Effector memory CD4-positive, alpha-beta T cell (primary cell): ENCODE measurements at regions not wholly inside any gene's neighbourhood (a gene's known extent, or its start where the extent isn't known, plus 50 kb on each side); places are given as distances from the start of the nearest gene placed in this dataset.

ENCODE experiments used
- DNase-seq, 3 donors: peaks; one replicate each; pipeline ENCODE4 v3.0.0-alpha.2; 2020
- H3K27ac ChIP-seq: 2 replicates; pipeline ENCODE4 v1.7.0; 2013; ENCODE audit warnings: mild to moderate bottlenecking, low read length, moderate library complexity; ENCODE audit not compliant: insufficient read depth, poor library complexity, severe bottlenecking
- H3K27me3 ChIP-seq: replicated peaks from 2 replicates; pipeline ENCODE4 v1.7.0; 2013; ENCODE audit warnings: mild to moderate bottlenecking, low read length; ENCODE audit not compliant: insufficient read depth, control insufficient read depth, poor library complexity, severe bottlenecking
- H3K36me3 ChIP-seq: 2 replicates; pipeline ENCODE4 v1.7.0; 2013; ENCODE audit warnings: mild to moderate bottlenecking, low read length, moderate library complexity; ENCODE audit not compliant: control insufficient read depth, insufficient read depth
- H3K4me1 ChIP-seq: 2 replicates; pipeline ENCODE4 v1.7.0; 2013; ENCODE audit warnings: low read length, mild to moderate bottlenecking; ENCODE audit not compliant: control insufficient read depth, insufficient read depth, poor library complexity, severe bottlenecking
- H3K4me3 ChIP-seq: 2 replicates; pipeline ENCODE4 v1.7.0; 2013; ENCODE audit warnings: low read length, low read depth, mild to moderate bottlenecking; ENCODE audit not compliant: insufficient read depth, poor library complexity, severe bottlenecking
- H3K9me3 ChIP-seq: 2 replicates; pipeline ENCODE4 v1.7.0; 2013; ENCODE audit warnings: mild to moderate bottlenecking, low read length, moderate library complexity; ENCODE audit not compliant: control insufficient read depth

DNA sequence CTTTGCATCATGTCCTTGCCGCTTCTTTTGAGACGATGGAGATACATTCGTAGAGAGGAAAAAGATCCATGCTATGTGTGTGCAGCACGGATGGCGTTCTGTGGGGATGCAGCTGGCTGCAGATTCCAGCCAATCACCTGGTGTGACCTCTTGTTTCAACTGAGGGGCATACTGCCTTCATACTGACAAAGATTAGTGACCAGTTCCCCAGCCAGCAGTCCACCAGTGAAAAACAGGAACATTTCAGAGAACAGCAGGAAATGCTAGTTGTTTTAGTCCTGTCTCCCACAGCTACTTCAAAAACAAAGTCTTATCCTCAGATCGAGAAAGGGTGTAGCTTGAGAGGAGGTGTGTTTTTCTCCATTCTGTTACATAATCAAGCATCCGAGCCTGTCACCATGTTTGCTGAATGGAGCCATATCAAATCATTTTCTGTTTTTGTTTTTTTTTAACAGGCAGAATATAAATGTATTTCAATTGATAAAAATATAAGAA, 255.7 kb upstream of the FMN2 start:
- no peaks in the 10 kb centered on the region for H3K9me3 ChIP-seq
- no peaks in the 10 kb centered on the region for H3K36me3 ChIP-seq
- no peak for DNase-seq
- H3K27me3 ChIP-seq: no peaks in the 10 kb centered on the region
- no peak overlapping the region for H3K4me3 ChIP-seq
- H3K4me1 ChIP-seq: no peaks in the 10 kb centered on the region
- no peak overlapping the region for H3K27ac ChIP-seq

DNA sequence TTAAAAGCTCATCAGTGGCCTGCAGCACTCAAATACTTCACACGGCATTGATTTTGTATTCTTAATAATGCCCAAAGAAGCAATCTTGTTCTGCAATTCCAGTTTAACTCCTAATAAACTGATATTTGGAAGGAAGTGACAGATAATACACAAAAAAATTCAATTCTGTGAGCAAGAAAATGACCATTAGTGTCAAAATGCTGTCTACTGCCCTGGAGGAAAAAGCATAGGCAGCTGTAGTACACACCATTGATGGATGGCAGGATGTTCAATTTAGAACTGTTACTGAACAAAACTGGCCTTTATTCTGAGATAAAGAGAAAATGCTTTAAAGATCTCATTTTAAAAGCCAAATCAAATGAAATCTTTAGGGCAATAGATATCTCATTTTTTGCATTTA, 251.3 kb upstream of the FMN2 start:
- no peak overlapping the region for H3K4me3 ChIP-seq
- no peak for DNase-seq
- H3K36me3 ChIP-seq: no peaks in the 10 kb centered on the region
- H3K27me3 ChIP-seq: no peaks in the 10 kb centered on the region
- no peaks in the 10 kb centered on the region for H3K9me3 ChIP-seq
- no peaks in the 10 kb centered on the region for H3K4me1 ChIP-seq
- no peak overlapping the region for H3K27ac ChIP-seq

DNA sequence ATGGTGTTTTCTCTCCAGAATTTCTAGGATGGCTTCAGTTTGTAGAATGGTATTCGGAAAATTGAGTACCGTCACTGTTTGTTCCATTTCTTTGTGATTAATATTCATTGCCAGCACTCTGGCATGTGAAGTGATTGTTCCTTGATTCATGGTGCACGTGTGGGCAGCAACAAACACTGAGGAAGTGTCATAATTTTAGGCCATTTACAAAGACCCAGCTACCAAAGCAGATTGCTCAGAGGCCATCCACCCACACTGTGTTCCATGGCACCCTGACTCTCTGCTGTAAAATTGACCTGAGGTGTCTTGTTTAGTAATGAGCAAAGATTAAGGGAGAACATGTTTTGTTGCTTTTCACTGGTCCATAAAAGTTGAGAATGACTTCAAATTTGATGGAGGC, 250.9 kb upstream of the FMN2 start:
- no peaks in the 10 kb centered on the region for H3K36me3 ChIP-seq
- no peak for DNase-seq
- H3K27me3 ChIP-seq: no peaks in the 10 kb centered on the region
- no peaks in the 10 kb centered on the region for H3K9me3 ChIP-seq
- no peak overlapping the region for H3K27ac ChIP-seq
- no peaks in the 10 kb centered on the region for H3K4me1 ChIP-seq
- H3K4me3 ChIP-seq: no peak overlapping the region

DNA sequence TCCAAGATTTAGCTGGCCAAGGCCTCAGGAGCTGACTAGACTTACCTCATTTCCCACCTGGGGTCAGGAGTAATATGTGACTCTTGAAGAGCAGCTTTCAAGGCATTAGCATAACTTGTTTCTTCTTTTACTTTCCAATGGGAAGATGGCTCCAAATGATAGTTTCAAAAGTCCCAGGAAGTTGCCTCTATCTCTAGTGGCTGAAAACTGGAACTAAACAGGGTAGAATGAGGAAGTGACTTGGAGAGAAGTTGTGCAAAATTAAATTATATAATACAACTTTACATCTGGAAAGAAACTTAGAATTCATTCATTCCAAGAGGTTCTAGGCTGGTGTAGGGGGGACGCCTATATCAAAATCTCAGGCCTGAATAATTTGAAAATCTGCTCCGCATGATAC, 250.1 kb upstream of the FMN2 start:
- DNase-seq: no peak
- no peak overlapping the region for H3K27ac ChIP-seq

DNA sequence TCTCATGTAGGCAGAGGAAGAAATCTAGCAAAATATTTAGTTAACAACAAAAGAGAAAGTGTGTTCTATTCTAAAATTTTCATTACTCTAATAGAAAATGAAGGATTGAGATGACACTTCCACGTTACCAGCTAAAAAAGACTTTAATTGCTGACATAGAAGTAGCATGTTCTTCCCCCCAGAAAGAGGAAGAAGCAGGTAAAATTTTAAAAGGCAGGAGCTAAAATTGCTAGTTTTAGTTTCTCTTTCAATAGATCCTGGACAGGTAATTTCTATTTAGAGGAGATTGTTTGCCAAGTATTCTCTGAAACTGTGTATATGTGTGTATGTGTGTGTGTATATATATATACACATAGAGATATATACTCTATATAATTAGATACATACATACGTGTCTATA, 248.1 kb upstream of the FMN2 start:
- DNase-seq: no peak
- H3K27me3 ChIP-seq: no peaks in the 10 kb centered on the region
- H3K36me3 ChIP-seq: no peaks in the 10 kb centered on the region
- no peaks in the 10 kb centered on the region for H3K4me1 ChIP-seq
- H3K4me3 ChIP-seq: no peak overlapping the region
- no peak overlapping the region for H3K27ac ChIP-seq
- no peaks in the 10 kb centered on the region for H3K9me3 ChIP-seq

More for the DNA sequence above, 250.1 kb upstream of the FMN2 start:
- H3K4me1 ChIP-seq: no peaks in the 10 kb centered on the region
- no peaks in the 10 kb centered on the region for H3K36me3 ChIP-seq
- H3K27me3 ChIP-seq: no peaks in the 10 kb centered on the region
- no peaks in the 10 kb centered on the region for H3K9me3 ChIP-seq
- no peak overlapping the region for H3K4me3 ChIP-seq

DNA sequence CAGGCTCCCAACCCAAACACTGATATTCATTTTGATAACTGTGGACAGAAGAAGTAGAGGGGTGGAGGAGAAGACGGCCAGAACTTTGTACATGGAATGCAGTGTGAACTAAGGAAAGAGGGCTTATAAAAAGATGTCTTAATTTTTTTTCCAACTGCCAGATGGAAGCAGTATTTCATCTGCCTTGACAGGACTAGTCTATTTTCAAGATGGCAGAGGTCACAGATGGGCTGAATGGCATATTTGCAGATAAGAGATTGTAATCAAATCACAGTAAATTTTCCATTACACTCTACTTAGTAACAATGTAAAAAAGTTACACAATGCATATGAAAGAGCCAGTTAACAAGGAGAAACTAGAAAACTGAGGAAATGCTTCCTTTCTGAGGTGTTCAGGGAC, 246.8 kb upstream of the FMN2 start:
- Histone ChIP-seq H3K4me1 (no peaks in the 10 kb centered on the region), H3K4me3 (no peak overlapping the region), H3K36me3 (no peaks in the 10 kb centered on the region), H3K27ac (no peak overlapping the region), H3K27me3 (no peaks in the 10 kb centered on the region), H3K9me3 (no peaks in the 10 kb centered on the region)
- no peak for DNase-seq

DNA sequence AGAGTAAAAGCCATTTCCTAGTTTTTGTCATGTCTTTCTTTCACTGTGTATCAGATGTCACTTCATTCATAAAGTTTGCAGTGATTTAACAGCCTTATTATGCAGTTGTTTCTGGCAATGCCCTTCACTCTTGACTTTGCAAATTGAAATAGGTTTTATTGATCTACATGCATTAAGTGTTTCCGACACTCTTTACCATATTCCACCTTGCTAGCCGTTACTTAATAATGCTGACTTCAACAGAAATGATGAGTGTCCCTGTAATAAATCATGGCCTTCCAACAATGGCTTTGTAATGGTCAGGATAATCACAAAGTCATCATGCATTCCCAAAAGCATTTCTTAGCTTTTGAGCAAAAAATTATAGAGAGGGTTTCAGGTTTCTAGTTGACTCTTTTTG, 236.8 kb upstream of the FMN2 start:
- no peak overlapping the region for H3K27ac ChIP-seq
- no peak for DNase-seq
- H3K36me3 ChIP-seq: no peaks in the 10 kb centered on the region
- no peak overlapping the region for H3K4me3 ChIP-seq
- no peaks in the 10 kb centered on the region for H3K27me3 ChIP-seq
- no peaks in the 10 kb centered on the region for H3K9me3 ChIP-seq
- no peaks in the 10 kb centered on the region for H3K4me1 ChIP-seq

DNA sequence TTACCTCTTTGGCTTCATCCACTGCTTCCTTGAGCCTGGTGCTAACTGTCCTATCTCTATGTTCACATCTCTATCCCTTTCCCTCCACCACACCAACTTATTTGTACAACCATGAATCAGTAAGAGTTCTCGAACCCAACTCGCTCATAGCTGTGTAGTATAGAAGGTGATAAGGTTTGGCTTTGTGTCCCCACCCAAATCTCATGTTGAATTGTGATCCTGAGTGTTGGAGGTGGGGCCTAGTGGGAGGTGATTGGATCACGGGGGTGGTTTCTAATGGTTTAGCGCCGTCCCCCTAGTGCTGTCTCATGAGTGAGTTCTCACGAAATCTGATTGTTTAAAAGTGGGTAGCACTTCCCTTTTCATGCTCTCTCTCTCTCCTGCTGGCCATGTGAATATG, 235.6 kb upstream of the FMN2 start:
- no peaks in the 10 kb centered on the region for H3K9me3 ChIP-seq
- H3K4me1 ChIP-seq: no peaks in the 10 kb centered on the region
- no peaks in the 10 kb centered on the region for H3K27me3 ChIP-seq
- no peaks in the 10 kb centered on the region for H3K36me3 ChIP-seq
- H3K27ac ChIP-seq: no peak overlapping the region
- H3K4me3 ChIP-seq: no peak overlapping the region
- DNase-seq: no peak

DNA sequence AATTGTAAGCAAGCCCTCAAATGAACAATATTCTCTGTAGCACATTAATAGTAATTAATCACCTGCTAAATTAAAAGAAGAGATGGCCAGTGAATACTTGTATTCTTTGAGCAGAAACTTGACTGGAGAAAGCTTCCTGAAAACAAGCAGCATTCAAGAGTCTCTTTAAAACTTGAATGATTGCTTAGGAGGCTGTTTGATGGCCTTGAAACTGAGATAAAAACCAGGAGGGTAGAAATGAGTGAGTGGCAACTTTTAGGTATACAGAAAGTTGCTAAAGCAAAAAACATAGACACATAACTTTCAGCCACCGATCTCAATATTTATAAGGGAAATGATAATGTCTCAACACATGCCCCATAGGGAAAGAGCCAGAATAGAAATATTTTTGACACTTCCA, 234.8 kb upstream of the FMN2 start:
- Histone ChIP-seq H3K27ac (no peak overlapping the region), H3K27me3 (no peaks in the 10 kb centered on the region), H3K36me3 (no peaks in the 10 kb centered on the region), H3K4me3 (no peak overlapping the region), H3K9me3 (no peaks in the 10 kb centered on the region), H3K4me1 (no peaks in the 10 kb centered on the region)
- no peak for DNase-seq

DNA sequence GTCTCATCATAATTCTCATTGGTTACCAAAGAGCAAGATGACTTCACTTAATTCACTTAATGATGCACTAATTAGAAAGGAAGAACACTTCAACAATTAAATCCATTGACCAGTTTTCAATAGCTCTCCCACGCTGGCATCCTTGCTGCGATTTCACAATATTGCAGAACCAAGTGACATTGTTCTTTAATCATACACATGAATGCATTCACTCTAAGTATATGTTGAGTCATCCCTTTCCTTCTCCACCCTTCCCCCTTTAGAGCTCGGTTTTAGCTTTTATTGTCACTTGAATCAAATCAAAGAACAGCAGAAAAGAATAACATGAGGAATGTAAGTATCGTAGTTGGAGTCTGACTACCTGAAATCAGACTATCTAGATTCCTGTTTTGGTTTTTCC, 233.6 kb upstream of the FMN2 start:
- no peak for DNase-seq
- Histone ChIP-seq H3K4me3 (no peak overlapping the region), H3K27ac (no peak overlapping the region), H3K4me1 (no peaks in the 10 kb centered on the region), H3K27me3 (no peaks in the 10 kb centered on the region), H3K36me3 (no peaks in the 10 kb centered on the region), H3K9me3 (no peaks in the 10 kb centered on the region)

DNA sequence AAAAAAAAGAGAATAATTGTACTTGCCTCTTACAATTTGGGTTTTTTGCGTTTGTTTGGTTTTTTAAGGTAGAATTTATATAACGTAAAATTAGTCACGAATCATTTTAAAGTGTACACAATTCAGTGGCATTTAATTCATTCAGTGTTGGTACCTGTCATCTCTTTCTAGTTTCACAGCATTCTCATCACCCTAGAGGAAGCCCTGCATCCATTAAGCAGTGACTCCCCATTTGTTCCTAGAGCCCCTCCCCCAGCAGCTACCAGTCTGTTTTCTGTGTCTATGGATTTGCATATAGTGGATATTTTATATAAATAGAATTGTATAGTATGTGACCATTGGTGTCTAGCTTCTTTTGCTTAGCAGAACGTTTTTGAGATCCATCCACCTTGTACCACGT, 233.2 kb upstream of the FMN2 start:
- no peaks in the 10 kb centered on the region for H3K36me3 ChIP-seq
- H3K4me1 ChIP-seq: no peaks in the 10 kb centered on the region
- no peaks in the 10 kb centered on the region for H3K27me3 ChIP-seq
- no peak for DNase-seq
- H3K4me3 ChIP-seq: no peak overlapping the region
- H3K27ac ChIP-seq: no peak overlapping the region
- no peaks in the 10 kb centered on the region for H3K9me3 ChIP-seq
